ENCODE measurements at regions not wholly inside any gene's neighbourhood (a gene's known extent, or its start where the extent isn't known, plus 50 kb on each side); places are given as distances from the start of the nearest gene placed in this dataset.

GRCh38 chr4:79015411-79015810 lies 76.2 kb upstream of the PAQR3 start:
- FAIRE-seq, result no peak
- peaks cover 2% of the 10 kb centered on the region for H3K9me3 Mint-ChIP-seq (ENCODE audit: unreplicated experiment)
- no peaks in the 10 kb centered on the region for H3K79me2 ChIP-seq (ENCODE audit: insufficient read depth, low read length)

GRCh38 chr4:79014230-79014629 lies 75.0 kb upstream of the PAQR3 start:
- TF ChIP-seq EZH2 (IDR thresholded peaks at IDR 0.05; ENCODE audit: insufficient read depth, low read length) (no peak), CTCF (IDR thresholded peaks at IDR 0.05; ENCODE audit: insufficient read depth, low read depth, low read length) (no peak)
- no peaks in the 10 kb centered on the region for H3K4me1 ChIP-seq (ENCODE audit: insufficient read depth, low read length)
- H3K27me3 ChIP-seq (ENCODE audit: insufficient read depth, low read length), result no peaks in the 10 kb centered on the region
- H3K9me3 ChIP-seq (ENCODE audit: insufficient read depth, low read depth, low read length), result no peaks in the 10 kb centered on the region
- no peaks in the 10 kb centered on the region for H3K79me2 ChIP-seq (ENCODE audit: insufficient read depth, low read length)
- Mint-ChIP-seq H3K4me1 (ENCODE audit: low read depth, unreplicated experiment) (no peaks in the 10 kb centered on the region), H3K4me3 (ENCODE audit: unreplicated experiment) (no peak overlapping the region), H3K36me3 (ENCODE audit: low read depth, unreplicated experiment) (no peaks in the 10 kb centered on the region), H3K27ac (ENCODE audit: unreplicated experiment) (no peak overlapping the region), H3K27me3 (ENCODE audit: low read depth, unreplicated experiment) (peaks cover 3% of the 10 kb centered on the region), H3K9me3 (ENCODE audit: unreplicated experiment) (peaks cover 2% of the 10 kb centered on the region)
- H3K4me3 ChIP-seq (ENCODE audit: insufficient read depth, low read depth, low read length), result no peak overlapping the region
- H3K4me2 ChIP-seq (ENCODE audit: low read length), result no peak overlapping the region
- DNase-seq (ENCODE audit: low read depth) (no peak), FAIRE-seq (no peak)
- H4K20me1 ChIP-seq (ENCODE audit: insufficient read depth, low read length), result no peaks in the 10 kb centered on the region
- no peaks in the 10 kb centered on the region for H3K36me3 ChIP-seq (ENCODE audit: insufficient read depth, low read length)
- H3K27ac ChIP-seq (ENCODE audit: low read depth, low read length), result no peak overlapping the region
- no peak overlapping the region for H2AFZ ChIP-seq (ENCODE audit: low read depth, low read length)
- H3K9ac ChIP-seq (ENCODE audit: low read length), result no peak overlapping the region

More at GRCh38 chr4:79015411-79015810, 76.2 kb upstream of the PAQR3 start:
- Histone ChIP-seq H4K20me1 (ENCODE audit: insufficient read depth, low read length) (no peaks in the 10 kb centered on the region), H3K4me3 (ENCODE audit: insufficient read depth, low read depth, low read length) (no peak overlapping the region), H2AFZ (ENCODE audit: low read depth, low read length) (no peak overlapping the region), H3K4me2 (ENCODE audit: low read length) (no peak overlapping the region), H3K4me1 (ENCODE audit: insufficient read depth, low read length) (no peaks in the 10 kb centered on the region), H3K36me3 (ENCODE audit: insufficient read depth, low read length) (no peaks in the 10 kb centered on the region), H3K27me3 (ENCODE audit: insufficient read depth, low read length) (no peaks in the 10 kb centered on the region), H3K9me3 (ENCODE audit: insufficient read depth, low read depth, low read length) (no peaks in the 10 kb centered on the region), H3K27ac (ENCODE audit: low read depth, low read length) (no peak overlapping the region), H3K9ac (ENCODE audit: low read length) (no peak overlapping the region)
- DNase-seq (ENCODE audit: low read depth), result no peak
- TF ChIP-seq CTCF (IDR thresholded peaks at IDR 0.05; ENCODE audit: insufficient read depth, low read depth, low read length) (no peak), EZH2 (IDR thresholded peaks at IDR 0.05; ENCODE audit: insufficient read depth, low read length) (no peak)
- no peak overlapping the region for H3K27ac Mint-ChIP-seq (ENCODE audit: unreplicated experiment)
- peaks cover 3% of the 10 kb centered on the region for H3K27me3 Mint-ChIP-seq (ENCODE audit: low read depth, unreplicated experiment)
- H3K4me1 Mint-ChIP-seq (ENCODE audit: low read depth, unreplicated experiment), result no peaks in the 10 kb centered on the region
- no peaks in the 10 kb centered on the region for H3K36me3 Mint-ChIP-seq (ENCODE audit: low read depth, unreplicated experiment)
- no peak overlapping the region for H3K4me3 Mint-ChIP-seq (ENCODE audit: unreplicated experiment)

- Mint-ChIP-seq H3K27me3 (ENCODE audit: low read depth, unreplicated experiment) (peaks cover 3% of the 10 kb centered on the region), H3K36me3 (ENCODE audit: low read depth, unreplicated experiment) (no peaks in the 10 kb centered on the region), H3K27ac (ENCODE audit: unreplicated experiment) (no peak overlapping the region), H3K4me1 (ENCODE audit: low read depth, unreplicated experiment) (no peaks in the 10 kb centered on the region), H3K4me3 (ENCODE audit: unreplicated experiment) (no peak overlapping the region), H3K9me3 (ENCODE audit: unreplicated experiment) (no peaks in the 10 kb centered on the region)
- no peaks in the 10 kb centered on the region for H4K20me1 ChIP-seq (ENCODE audit: insufficient read depth, low read length)
- FAIRE-seq (no peak), DNase-seq (ENCODE audit: low read depth) (no peak)
- H3K79me2 ChIP-seq (ENCODE audit: insufficient read depth, low read length), result no peaks in the 10 kb centered on the region
- H3K4me1 ChIP-seq (ENCODE audit: insufficient read depth, low read length), result no peaks in the 10 kb centered on the region
- H3K36me3 ChIP-seq (ENCODE audit: insufficient read depth, low read length), result no peaks in the 10 kb centered on the region
- H3K9ac ChIP-seq (ENCODE audit: low read length), result no peak overlapping the region
- no peak overlapping the region for H3K27ac ChIP-seq (ENCODE audit: low read depth, low read length)
- no peak overlapping the region for H3K4me2 ChIP-seq (ENCODE audit: low read length)
- H3K4me3 ChIP-seq (ENCODE audit: insufficient read depth, low read depth, low read length), result no peak overlapping the region
- H3K9me3 ChIP-seq (ENCODE audit: insufficient read depth, low read depth, low read length), result no peaks in the 10 kb centered on the region
- no peak for TF ChIP-seq CTCF (IDR thresholded peaks at IDR 0.05; ENCODE audit: insufficient read depth, low read depth, low read length)
- TF ChIP-seq EZH2 (IDR thresholded peaks at IDR 0.05; ENCODE audit: insufficient read depth, low read length), result no peak
- H3K27me3 ChIP-seq (ENCODE audit: insufficient read depth, low read length), result no peaks in the 10 kb centered on the region
- no peak overlapping the region for H2AFZ ChIP-seq (ENCODE audit: low read depth, low read length)
These were observed 74.5 kb upstream of the PAQR3 start for GRCh38 chr4:79013756-79014155.

Measured in astrocyte (in vitro differentiated cells and primary cell).